ENCODE measurements at regions not wholly inside any gene's neighbourhood (a gene's known extent, or its start where the extent isn't known, plus 50 kb on each side); places are given as distances from the start of the nearest gene placed in this dataset.
"Not testable (repeated sequence)": the region's sequence is repeated elsewhere in the genome, so short reads cannot be mapped to it uniquely, and the experiment has no call there.

- not testable (repeated sequence) for DNase-seq (ENCODE audit: low read depth)
Observed at GRCh38 chr16:88185976-88186888, 196.5 kb upstream of the ZNF469 start.

- not testable (repeated sequence) for DNase-seq (ENCODE audit: low read depth)
Observed at GRCh38 chr16:88186889-88187870, 195.6 kb upstream of the ZNF469 start.

DNA sequence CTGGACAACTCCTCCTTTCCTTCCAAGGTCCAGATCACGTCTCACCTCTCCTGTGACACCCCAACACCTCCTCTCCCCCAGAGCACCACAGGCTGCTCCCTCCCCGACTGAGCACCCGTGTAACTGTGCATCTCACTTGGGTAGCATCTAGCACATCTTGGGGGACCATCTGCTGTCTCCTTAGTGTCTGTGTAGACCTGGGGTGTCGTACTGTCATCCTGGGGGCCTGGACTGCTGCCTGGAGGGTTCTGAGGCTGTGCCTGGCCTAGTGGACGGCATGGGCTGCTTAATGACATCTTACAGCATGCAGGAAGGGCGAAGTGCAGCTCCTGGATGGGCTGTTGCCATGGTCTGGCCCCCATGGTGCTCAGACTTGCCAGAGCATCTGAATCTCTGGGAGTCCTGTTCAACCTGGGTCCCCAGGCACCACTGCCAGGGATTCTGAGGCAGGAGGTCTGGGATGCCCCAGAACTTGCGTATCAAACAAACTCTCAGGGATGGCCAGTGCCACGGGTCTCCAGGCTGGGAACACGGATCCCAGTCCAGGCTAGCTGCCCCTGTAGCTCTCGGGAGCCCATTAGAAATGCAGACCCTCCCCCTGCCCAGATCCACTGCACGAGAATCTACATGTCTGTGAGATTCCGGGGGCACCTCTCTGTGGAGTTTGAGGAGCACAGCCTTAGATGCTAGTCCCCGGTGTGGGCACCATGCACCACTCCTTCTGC, 194.4 kb upstream of the ZNF469 start:
- DNase-seq (ENCODE audit: low read depth) = not testable (repeated sequence)

GRCh38 chr16:88190592-88191095, 192.1 kb upstream of the ZNF469 start:
- DNase-seq (ENCODE audit: low read depth) = not testable (repeated sequence)

DNA sequence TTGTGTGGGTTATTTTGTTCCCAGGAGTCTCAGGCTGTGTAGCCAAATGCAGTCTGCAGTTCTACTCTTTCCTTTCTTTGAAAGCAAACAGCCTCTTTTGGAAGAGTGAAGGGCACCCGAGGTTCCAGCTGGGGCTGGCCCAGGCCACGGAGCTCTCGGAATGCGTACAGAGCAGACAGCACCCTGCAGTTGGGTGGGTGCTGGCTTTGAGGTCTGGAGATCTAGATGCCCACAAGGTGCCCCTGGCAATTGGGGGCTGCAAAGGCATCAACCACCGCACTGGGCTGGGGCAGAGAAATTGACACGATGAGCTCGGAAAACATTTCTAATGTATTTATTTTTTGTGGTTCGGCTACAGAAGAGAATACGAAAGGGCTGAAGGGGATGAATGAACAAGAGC, 191.6 kb upstream of the ZNF469 start:
- DNase-seq (ENCODE audit: low read depth) = not testable (repeated sequence)

GRCh38 chr16:88192601-88193000, 190.2 kb upstream of the ZNF469 start:
- no peak for DNase-seq (ENCODE audit: low read depth)

DNA sequence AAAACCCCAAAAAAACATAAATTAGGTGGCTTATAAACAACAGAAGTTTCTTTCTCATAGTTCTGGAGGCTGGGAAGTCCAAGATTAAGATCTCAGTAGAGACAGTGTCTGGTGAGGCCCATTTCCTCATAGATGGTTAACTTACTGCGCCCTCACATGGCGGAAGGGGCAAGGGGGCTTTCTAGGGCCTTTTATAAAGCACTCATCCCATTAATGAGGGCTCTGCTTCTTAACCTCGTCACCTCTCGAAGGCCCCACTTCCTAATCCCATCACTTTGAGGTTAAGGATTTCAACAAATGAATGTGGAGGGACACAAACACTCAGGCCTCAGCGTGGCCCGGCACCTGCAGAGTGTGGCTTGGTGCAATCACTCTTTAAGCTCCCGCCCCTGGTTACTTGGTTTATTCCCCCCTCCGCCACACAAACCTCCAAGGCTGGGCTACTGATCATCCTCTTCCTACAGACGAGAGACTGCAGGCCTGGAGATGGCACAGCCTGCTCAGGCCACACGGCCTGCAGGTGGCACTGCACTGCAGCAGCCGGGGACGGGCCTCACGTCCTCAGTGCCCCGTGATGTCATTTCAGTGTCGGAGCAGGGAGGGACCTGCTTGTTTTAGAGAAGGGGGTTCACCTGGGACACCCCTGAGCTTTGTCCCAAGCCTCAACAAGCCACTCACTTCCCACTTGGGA, 188.9 kb upstream of the ZNF469 start:
- DNase-seq (ENCODE audit: low read depth) = not testable (repeated sequence)

DNA sequence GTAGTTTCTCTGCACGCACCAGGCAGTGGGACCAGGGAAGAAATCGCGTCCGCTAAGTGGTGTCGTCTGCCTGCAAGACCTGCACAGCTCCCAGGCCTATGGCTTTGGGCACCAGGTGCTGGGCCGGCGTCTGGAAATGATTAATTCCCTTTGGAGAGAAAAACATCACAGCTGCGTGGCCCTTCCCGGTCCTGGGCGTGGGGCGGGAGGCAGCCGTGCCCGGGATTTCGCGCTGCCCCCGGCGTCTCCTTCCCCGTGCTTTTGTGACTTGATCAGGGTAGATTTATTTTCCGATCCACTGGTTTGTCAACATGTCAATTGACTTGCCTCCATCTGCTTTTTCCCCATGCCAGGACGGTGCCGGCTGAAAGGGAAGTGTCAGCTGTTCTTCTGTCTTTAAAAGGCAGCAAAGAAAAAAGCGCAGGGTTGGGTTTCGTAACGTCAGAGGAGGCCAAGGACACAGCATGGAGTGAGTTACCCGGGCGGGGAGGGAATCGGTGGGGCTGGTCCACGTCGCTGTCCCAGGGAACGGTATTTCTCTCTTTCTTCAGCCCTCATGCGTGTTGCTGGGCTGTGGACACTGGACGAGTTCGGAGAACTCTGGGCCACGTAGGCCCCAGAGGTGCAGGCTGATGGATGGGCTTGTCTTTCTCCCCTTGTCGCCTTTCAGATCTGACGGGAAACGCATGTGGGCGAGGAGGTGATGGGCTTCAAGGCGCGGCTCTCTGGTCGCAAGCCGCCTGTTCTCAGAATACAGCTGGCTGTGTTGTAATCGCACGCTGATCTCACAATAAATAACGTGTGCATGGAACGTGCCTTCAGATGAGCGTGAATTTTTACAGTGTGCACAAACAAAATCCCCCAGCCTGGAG, 188.1 kb upstream of the ZNF469 start:
- no peak for DNase-seq (ENCODE audit: low read depth)

GRCh38 chr16:88195269-88195705, 187.5 kb upstream of the ZNF469 start:
- DNase-seq (ENCODE audit: low read depth) = no peak

- DNase-seq (ENCODE audit: low read depth) = no peak
Observed at GRCh38 chr16:88195911-88196465, 186.8 kb upstream of the ZNF469 start.

- no peak for DNase-seq (ENCODE audit: low read depth)
Observed at GRCh38 chr16:88196471-88197400, 186.0 kb upstream of the ZNF469 start.

DNA sequence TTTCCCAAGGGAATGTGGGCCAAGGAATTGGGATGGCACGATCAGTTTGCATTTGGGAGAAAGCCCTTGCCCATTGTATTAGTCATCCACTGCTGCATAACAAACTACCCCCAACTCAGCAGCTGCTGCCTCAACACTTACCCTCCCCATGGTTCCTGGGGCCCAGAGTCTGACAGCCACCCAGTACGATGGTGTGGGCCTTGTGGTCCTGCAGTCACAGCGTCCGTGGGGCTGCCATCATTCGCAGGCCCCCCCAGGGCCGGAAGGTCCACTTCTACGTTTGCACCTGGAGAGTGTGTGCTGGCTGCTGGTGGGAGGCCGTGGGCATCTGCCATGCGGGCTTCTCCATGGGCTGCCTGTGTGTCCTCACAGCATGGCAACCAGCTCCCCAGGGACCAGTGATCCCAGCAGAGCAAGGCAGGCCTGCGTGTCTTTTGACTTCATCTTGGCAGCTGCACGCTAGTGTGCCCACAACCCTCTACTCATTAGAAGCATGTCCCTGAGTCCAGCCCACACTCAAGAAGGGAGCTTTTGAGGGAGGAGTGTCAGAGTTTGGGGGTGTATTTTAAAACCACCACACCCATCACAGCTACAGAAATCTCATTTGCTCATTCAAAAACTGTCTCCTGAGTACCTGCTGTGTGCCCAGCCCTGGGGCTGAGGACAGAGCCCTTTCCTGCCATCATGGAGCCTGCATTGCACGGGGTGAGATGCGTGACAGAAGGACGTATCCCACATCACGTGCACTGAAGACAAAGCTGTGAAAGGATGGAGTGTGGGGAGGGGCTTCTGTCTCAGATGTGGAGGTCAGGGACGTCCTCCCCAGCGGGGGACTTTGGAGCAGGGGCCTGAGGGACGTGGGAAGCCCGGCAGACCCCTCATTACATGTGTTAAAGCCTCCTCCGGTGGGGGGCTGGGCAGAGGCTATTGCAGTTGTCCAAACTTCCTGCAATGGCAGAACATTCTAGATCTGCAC, 185.0 kb upstream of the ZNF469 start:
- DNase-seq (ENCODE audit: low read depth) = no peak

GRCh38 chr16:88198457-88199295, 184.1 kb upstream of the ZNF469 start:
- DNase-seq (ENCODE audit: low read depth) = not testable (repeated sequence)

- DNase-seq (ENCODE audit: low read depth) = not testable (repeated sequence)
Observed at GRCh38 chr16:88199296-88200153, 183.2 kb upstream of the ZNF469 start.

- not testable (repeated sequence) for DNase-seq (ENCODE audit: low read depth)
Observed at GRCh38 chr16:88200154-88200895, 182.4 kb upstream of the ZNF469 start.

Data from T-helper 22 cell (primary cell).